ENCODE measurements at regions not wholly inside any gene's neighbourhood (a gene's known extent, or its start where the extent isn't known, plus 50 kb on each side); places are given as distances from the start of the nearest gene placed in this dataset.
"Not testable (repeated sequence)": the region's sequence is repeated elsewhere in the genome, so short reads cannot be mapped to it uniquely, and the experiment has no call there.

- no peak overlapping the region for H3K27ac Mint-ChIP-seq
- DNase-seq: no peak
- H3K4me3 Mint-ChIP-seq: no peak overlapping the region
- peaks cover 1 to 13% (median 2%) of the 10 kb centered on the region in 3 donors for H3K27me3 Mint-ChIP-seq (ENCODE audit: low read depth in 3 of 3)
- H3K4me1 Mint-ChIP-seq: no peaks in the 10 kb centered on the region
- H3K9me3 Mint-ChIP-seq: no peaks in the 10 kb centered on the region
- H3K36me3 Mint-ChIP-seq: no peaks in the 10 kb centered on the region
Measured at GRCh38 chr2:104944495-104944894, 90.6 kb downstream of the POU3F3 start.

- DNase-seq: no peak
- H3K27me3 Mint-ChIP-seq (ENCODE audit: low read depth in 3 of 3): peaks cover 1 to 13% (median 2%) of the 10 kb centered on the region in 3 donors
- H3K27ac Mint-ChIP-seq: no peak overlapping the region
Measured at GRCh38 chr2:104945121-104945520, 91.2 kb downstream of the POU3F3 start.

GRCh38 chr2:104945866-104946265, 92.0 kb downstream of the POU3F3 start:
- no peaks in the 10 kb centered on the region for H3K4me1 Mint-ChIP-seq
- peaks cover 1 to 13% (median 2%) of the 10 kb centered on the region in 3 donors for H3K27me3 Mint-ChIP-seq (ENCODE audit: low read depth in 3 of 3)
- H3K27ac Mint-ChIP-seq: no peak overlapping the region
- no peak for DNase-seq
- H3K9me3 Mint-ChIP-seq: no peaks in the 10 kb centered on the region
- H3K36me3 Mint-ChIP-seq: no peaks in the 10 kb centered on the region
- H3K4me3 Mint-ChIP-seq: no peak overlapping the region

More at GRCh38 chr2:104945121-104945520, 91.2 kb downstream of the POU3F3 start:
- no peak overlapping the region for H3K4me3 Mint-ChIP-seq
- H3K36me3 Mint-ChIP-seq: no peaks in the 10 kb centered on the region
- H3K4me1 Mint-ChIP-seq: no peaks in the 10 kb centered on the region
- no peaks in the 10 kb centered on the region for H3K9me3 Mint-ChIP-seq

DNA sequence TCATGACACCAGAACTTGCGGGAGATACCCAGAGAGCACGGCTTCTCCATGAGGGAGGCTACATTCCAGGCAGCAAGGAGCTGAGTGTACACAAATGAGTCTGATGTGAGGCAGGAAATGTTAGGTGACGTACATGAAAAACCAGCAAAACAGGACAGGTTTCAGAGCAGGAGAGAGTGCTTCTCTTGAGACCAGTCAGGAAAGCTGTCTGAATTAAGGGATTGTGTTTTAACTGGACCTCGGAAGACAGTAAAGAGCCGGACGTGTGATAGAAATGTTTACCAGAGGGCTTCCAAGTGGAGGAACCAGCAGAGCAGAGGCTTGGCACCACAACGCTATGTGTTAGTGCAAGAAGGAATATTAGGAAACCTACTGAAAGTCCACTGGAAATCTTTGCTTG, 90.4 kb upstream of the MRPS9 start:
- H3K27me3 Mint-ChIP-seq (ENCODE audit: low read depth in 3 of 3): peaks cover 0 to 13% (median 1%) of the 10 kb centered on the region in 3 donors
- not testable (repeated sequence) for H3K27ac Mint-ChIP-seq, DNase-seq, H3K36me3 Mint-ChIP-seq, H3K4me1 Mint-ChIP-seq, H3K9me3 Mint-ChIP-seq, H3K4me3 Mint-ChIP-seq

DNA sequence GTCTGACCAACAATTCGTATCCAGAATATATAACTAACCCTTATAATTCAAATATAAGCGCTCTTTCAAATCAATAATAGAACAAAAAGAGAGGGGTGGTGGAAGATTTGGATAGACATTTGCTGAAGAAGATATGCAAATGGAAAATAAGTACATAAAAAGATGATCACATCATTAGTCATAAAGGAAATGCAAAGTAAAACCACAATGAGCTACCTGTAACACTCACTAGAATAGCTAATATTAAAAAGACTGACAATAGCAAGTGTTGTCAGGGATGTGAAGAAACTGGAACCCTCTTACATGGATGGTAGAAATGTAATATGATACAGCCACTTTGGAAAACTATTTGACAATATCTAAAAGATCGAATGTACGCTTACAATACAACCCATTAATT, 84.9 kb upstream of the MRPS9 start:
- Mint-ChIP-seq H3K27me3 (ENCODE audit: low read depth in 3 of 3) (peaks cover 4 to 13% (median 10%) of the 10 kb centered on the region in 3 donors), H3K36me3 (no peaks in the 10 kb centered on the region), H3K4me3 (no peak overlapping the region), H3K4me1 (no peaks in the 10 kb centered on the region), H3K9me3 (no peaks in the 10 kb centered on the region), H3K27ac (no peak overlapping the region)
- DNase-seq: no peak

- peaks cover 6 to 9% (median 7%) of the 10 kb centered on the region in 3 donors for H3K27me3 Mint-ChIP-seq (ENCODE audit: low read depth in 3 of 3)
- H3K4me1 Mint-ChIP-seq: no peaks in the 10 kb centered on the region
- peaks cover 13 to 27% (median 21%) of the 10 kb centered on the region in 6 donors for H3K9me3 Mint-ChIP-seq
- H3K36me3 Mint-ChIP-seq: peaks cover 8 to 15% (median 8%) of the 10 kb centered on the region in 3 donors
- H3K27ac Mint-ChIP-seq: no peak overlapping the region
- no peak overlapping the region for H3K4me3 Mint-ChIP-seq
- DNase-seq: no peak
Measured at GRCh38 chr2:104965900-104966299, 72.0 kb upstream of the MRPS9 start.

- H3K27ac Mint-ChIP-seq: no peak overlapping the region
- H3K4me1 Mint-ChIP-seq: no peaks in the 10 kb centered on the region
Measured at GRCh38 chr2:104969564-104969963, 68.3 kb upstream of the MRPS9 start.

GRCh38 chr2:104975371-104975770, 62.5 kb upstream of the MRPS9 start:
- H3K4me1 Mint-ChIP-seq: peaks cover 18 to 19% of the 10 kb centered on the region in 2 donors
- peaks cover 0 to 5% (median under 1%) of the 10 kb centered on the region in 3 donors for H3K27me3 Mint-ChIP-seq (ENCODE audit: low read depth in 3 of 3)
- peaks cover 0 to 5% (median 0%) of the 10 kb centered on the region in 3 donors for H3K36me3 Mint-ChIP-seq
- H3K27ac Mint-ChIP-seq: no peak overlapping the region
- no peak for DNase-seq
- H3K4me3 Mint-ChIP-seq: no peak overlapping the region
- H3K9me3 Mint-ChIP-seq: no peaks in the 10 kb centered on the region

More at GRCh38 chr2:104969564-104969963, 68.3 kb upstream of the MRPS9 start:
- peaks cover 2 to 5% (median 2%) of the 10 kb centered on the region in 3 donors for H3K27me3 Mint-ChIP-seq (ENCODE audit: low read depth in 3 of 3)
- peaks cover 5 to 9% (median 5%) of the 10 kb centered on the region in 3 donors for H3K36me3 Mint-ChIP-seq
- peak overlapping the region in 1 of 5 donors; percentile 19 for H3K4me3 Mint-ChIP-seq
- H3K9me3 Mint-ChIP-seq: peaks cover 4 to 18% (median 13%) of the 10 kb centered on the region in 6 donors
- no peak for DNase-seq

DNA sequence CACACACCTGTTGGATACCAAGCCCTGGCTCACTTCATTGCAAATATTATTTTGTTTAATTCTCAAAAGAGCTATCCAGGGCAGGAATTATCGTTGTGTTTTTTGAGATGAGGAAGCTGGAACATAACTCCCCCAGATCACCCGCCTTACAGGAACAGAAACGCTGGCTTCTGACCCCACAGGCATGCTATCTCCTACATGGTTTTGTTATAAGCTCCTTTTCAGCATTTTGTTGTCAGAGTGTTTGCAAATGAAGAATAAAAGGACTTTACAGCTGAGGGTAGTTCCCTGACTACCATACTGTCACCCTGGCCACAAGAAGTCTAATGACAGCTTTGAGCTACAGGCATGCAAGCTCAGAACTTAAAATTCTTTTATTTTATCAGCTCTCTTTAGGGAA, 62.0 kb upstream of the MRPS9 start:
- peaks cover 18 to 19% of the 10 kb centered on the region in 2 donors for H3K4me1 Mint-ChIP-seq
- no peak overlapping the region for H3K4me3 Mint-ChIP-seq
- peaks cover 0 to 4% (median 0%) of the 10 kb centered on the region in 3 donors for H3K36me3 Mint-ChIP-seq
- no peaks in the 10 kb centered on the region for H3K9me3 Mint-ChIP-seq
- no peak for DNase-seq
- peaks cover 0 to 5% (median 2%) of the 10 kb centered on the region in 3 donors for H3K27me3 Mint-ChIP-seq (ENCODE audit: low read depth in 3 of 3)
- H3K27ac Mint-ChIP-seq: no peak overlapping the region

GRCh38 chr2:104976603-104977120, 61.2 kb upstream of the MRPS9 start:
- H3K9me3 Mint-ChIP-seq: no peaks in the 10 kb centered on the region
- H3K27ac Mint-ChIP-seq: peak overlapping the region in 5 of 6 donors; percentile 25 to 72 (median 35)
- H3K27me3 Mint-ChIP-seq (ENCODE audit: low read depth in 3 of 3): peaks cover 0 to 5% (median 2%) of the 10 kb centered on the region in 3 donors
- H3K4me1 Mint-ChIP-seq: peaks cover 18 to 19% of the 10 kb centered on the region in 2 donors
- no peaks in the 10 kb centered on the region for H3K36me3 Mint-ChIP-seq
- H3K4me3 Mint-ChIP-seq: peak overlapping the region; percentile 19 to 63 (median 31)
- peak; percentile 12 to 34 (median 33) for DNase-seq

DNA sequence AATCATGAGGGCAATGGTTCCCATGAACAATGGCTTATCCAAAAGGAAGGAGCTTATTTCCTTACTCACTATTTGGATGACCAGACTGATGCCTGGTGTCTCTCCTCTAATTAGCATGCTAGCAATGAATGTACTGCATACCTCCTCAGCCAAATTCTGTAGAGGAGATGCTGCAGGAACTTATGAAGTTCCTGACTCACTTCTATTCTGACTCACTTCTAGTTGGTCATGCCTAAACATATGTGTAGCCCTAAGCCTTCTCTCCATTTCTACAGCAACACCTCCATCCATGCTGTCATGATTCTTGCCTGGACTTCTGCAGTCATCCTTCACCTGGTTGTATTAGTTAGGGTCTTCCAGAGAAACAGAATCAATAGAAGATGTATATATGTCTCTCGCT, 59.9 kb upstream of the MRPS9 start:
- H3K4me3 Mint-ChIP-seq: no peak overlapping the region
- no peaks in the 10 kb centered on the region for H3K9me3 Mint-ChIP-seq
- H3K36me3 Mint-ChIP-seq: no peaks in the 10 kb centered on the region
- peak overlapping the region in 1 of 6 donors; percentile 43 for H3K27ac Mint-ChIP-seq
- H3K27me3 Mint-ChIP-seq (ENCODE audit: low read depth in 3 of 3): peaks cover 0 to 7% (median 2%) of the 10 kb centered on the region in 3 donors
- peaks cover 18 to 19% of the 10 kb centered on the region in 2 donors for H3K4me1 Mint-ChIP-seq
- DNase-seq: no peak

GRCh38 chr2:104979786-104980185, 58.1 kb upstream of the MRPS9 start:
- not testable (repeated sequence) for H3K27ac Mint-ChIP-seq

GRCh38 chr2:104982111-104982510, 55.8 kb upstream of the MRPS9 start:
- no peak overlapping the region for H3K27ac Mint-ChIP-seq
- peaks cover 9 to 10% of the 10 kb centered on the region in 2 donors for H3K4me1 Mint-ChIP-seq
- no peaks in the 10 kb centered on the region for H3K9me3 Mint-ChIP-seq
- H3K4me3 Mint-ChIP-seq: no peak overlapping the region
- peaks cover 0 to 6% (median 3%) of the 10 kb centered on the region in 3 donors for H3K27me3 Mint-ChIP-seq (ENCODE audit: low read depth in 3 of 3)
- H3K36me3 Mint-ChIP-seq: no peaks in the 10 kb centered on the region
- DNase-seq: no peak

More at GRCh38 chr2:104979786-104980185, 58.1 kb upstream of the MRPS9 start:
- not testable (repeated sequence) for H3K36me3 Mint-ChIP-seq; H3K9me3 Mint-ChIP-seq; DNase-seq; H3K27me3 Mint-ChIP-seq (ENCODE audit: low read depth in 3 of 3); H3K4me3 Mint-ChIP-seq
- peaks cover 18 to 19% of the 10 kb centered on the region in 2 donors for H3K4me1 Mint-ChIP-seq

All from immature natural killer cell (primary cell).